ENCODE measurements at regions not wholly inside any gene's neighbourhood (a gene's known extent, or its start where the extent isn't known, plus 50 kb on each side); places are given as distances from the start of the nearest gene placed in this dataset.

- TF ChIP-seq EZH2phosphoT487 (IDR thresholded peaks at IDR 0.05; ENCODE audit: insufficient read depth, low read depth) (0 out of 2 replicates have a peak, but pooled peaks have one; percentile 35), EZH2 (IDR thresholded peaks at IDR 0.05; ENCODE audit: insufficient read depth, poor library complexity, severe bottlenecking) (no peak)
Measured at GRCh38 chr4:77538144-77538543, 67.5 kb upstream of the CXCL13 start.

All from GM23248 (cell line).